Middle frontal gyrus (tissue), 1 donor: ENCODE measurements at regions not wholly inside any gene's neighbourhood (a gene's known extent, or its start where the extent isn't known, plus 50 kb on each side); places are given as distances from the start of the nearest gene placed in this dataset.
"Not testable (repeated sequence)": the region's sequence is repeated elsewhere in the genome, so short reads cannot be mapped to it uniquely, and the experiment has no call there.

Experiments used
- DNase-seq: peaks from one replicate; pipeline ENCODE4 v3.0.0-alpha.2; 2015; ENCODE audit warnings: low spot score; ENCODE audit errors: extremely low spot score

DNA sequence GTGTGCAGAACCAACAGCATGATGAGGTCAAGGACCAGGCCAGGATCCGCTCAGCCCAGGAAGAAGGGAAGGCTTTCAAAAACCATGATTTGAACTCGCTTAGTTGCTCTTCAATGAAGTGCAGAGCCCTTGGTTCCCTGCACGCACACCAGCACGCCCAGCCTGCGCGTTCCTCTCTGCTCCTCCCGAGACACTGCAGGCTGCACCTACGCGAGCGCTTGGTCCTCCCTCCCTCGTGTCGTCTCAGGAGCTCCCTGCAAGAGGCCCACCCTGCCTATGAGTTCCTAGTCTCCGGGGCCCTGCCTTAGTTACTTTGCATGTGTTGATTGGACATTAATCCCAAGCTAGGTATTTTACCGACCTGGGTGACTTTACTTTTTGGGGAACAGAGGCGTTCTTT lies 132.9 kb upstream of the TNRC6C start:
- no peak for DNase-seq

DNA sequence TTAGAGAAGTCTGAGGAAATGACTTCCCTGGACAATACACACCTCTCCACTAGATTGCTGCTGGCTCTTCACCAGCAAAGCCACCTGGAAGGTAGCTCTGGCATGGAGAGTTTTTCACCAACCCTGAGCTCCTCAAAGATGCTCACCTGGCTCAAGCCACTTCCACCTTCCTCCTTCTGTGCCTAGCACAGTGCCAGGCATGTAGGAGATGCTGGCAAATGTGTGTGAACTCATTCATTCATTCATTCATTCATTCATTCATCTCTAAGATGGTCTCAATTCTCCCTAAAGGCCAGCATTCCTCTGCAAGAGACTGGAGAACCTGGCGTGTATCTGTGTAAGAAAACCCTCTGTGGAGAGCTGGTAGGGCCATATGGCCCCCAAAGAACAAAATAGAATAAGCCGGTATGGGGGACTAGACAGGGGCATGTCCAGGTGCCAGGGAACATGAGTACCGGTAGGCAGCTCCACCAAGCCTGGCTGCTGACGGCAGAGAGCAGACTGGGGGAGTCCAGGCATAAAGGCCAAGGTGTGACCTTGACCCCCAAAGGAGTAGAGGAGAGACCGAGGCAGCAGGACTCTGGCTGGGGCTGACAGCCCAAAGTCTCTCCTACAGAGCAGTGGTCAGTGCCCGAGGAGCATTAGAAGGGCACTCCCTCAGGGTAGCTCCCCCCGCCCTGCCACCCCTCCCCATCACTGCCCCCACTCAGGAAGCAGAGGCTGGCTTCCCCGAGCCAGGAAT lies 132.2 kb upstream of the TNRC6C start:
- DNase-seq: no peak

DNA sequence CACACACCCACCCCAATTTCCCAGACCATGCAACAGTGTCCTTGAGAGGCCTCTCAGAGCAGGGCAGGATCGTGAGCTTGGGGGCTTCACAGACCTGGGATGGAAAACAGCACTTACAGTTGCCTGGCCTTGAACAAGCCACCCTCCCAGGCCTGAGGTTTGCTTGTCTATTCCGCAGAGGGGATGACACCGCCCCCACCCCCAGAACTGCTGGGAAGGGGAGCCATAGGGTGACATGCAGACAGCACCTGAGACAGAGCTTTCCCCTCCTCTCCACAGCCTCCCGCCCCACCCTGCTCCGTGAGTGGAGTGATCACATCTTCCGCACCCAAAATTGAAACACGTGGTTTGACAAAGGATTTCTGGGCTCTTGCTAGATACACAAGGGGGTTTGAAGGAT lies 131.5 kb upstream of the TNRC6C start:
- DNase-seq: no peak

DNA sequence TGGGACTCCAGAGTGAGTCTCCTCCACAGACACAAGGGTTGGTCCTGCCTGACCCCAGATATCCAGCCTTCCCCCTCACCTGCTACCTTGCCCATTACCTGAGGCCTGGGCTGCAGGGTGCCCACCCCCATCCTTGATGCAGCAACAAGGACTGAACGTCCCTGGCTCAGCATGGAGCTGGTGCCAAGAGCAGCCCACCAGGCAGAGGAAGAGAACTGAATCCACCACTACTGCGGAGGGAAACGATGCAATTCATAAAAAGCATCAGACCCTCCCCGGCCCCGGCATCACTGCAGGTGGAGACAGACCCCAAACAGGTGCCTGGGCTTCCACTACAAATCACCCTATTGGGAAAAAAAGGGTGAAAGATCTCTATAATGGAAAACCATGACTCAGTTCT lies 131.0 kb upstream of the TNRC6C start:
- no peak for DNase-seq

DNA sequence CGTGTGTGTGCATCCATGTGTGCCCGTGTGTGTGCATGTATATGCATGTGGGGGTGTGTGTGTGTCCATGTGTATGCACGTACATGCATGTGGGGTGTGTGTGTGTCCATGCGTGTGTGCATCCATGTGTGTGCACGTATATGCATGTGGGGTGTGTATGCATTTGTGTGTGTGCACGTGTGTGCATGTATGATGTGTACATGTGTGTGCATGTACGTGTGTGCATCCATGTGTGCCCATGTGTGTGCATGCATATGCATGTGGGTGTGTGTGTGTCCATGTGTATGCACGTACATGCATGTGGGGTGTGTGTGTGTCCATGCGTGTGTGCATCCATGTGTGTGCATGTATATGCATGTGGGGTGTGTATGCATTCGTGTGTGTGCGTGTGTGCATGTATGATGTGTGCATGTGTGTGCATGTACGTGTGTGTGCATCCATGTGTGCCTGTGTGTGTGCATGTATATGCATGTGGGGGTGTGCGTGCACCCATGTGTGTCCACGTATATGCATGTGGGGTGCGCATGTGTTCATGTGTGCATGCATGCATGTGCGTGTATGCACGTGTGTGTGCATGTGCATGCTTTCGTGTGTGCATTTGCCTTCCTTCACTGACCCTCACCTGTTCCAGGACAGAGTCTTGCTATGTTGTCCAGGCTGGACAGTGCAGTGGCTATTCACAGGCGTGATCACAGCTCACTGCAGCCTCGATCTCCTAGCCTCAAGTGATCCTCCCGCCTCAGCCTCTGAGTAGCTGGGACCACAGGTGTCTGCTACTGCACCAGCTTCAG lies 129.6 kb upstream of the TNRC6C start:
- DNase-seq: no peak

DNA sequence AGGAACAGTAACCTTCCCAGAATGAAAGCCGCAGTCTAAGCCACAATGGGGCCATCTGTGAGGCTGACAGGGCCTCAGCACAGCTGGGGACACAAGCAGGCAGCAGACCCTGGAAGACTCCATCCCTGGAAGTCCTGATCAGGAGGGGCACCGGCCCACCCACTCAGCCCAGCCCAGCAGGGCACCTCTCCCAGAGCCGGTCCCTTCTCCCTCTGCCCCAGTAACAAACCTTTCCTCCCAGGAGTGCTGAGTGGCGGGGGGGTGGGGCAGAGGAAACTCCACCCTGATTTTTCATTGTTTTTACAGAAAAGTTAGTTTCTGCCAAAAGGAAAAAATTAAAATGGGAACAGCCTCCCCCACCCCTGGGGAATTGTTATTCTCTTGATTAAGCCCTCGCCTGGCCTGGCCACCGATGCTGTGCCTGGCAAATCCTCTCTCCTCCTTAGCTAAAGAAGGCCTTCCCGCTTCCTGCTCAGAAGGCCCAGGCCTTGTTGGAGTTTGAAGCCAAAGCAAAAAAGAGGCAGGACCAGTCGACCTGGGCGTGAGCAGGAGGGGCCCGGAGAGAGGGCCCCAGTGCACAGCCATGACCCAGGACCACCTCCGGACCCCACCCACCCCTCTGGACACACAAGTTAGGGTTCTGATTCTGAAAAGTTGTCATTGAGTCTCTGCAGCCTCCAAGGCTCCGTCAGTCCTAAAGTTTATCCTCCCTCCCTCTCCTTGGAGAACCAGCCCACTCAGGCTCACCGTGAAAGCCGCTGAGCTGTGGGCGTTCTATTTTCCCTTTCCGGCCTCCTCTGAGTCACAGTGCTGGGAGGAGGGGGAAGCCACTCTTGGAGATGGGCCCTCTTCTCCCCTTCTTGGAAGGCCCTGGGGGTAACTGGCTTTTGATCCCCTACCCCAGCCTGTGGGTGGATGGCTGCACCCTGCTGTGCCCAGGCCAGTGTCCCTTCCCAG lies 128.4 kb upstream of the TNRC6C start:
- DNase-seq: peak; percentile 69

DNA sequence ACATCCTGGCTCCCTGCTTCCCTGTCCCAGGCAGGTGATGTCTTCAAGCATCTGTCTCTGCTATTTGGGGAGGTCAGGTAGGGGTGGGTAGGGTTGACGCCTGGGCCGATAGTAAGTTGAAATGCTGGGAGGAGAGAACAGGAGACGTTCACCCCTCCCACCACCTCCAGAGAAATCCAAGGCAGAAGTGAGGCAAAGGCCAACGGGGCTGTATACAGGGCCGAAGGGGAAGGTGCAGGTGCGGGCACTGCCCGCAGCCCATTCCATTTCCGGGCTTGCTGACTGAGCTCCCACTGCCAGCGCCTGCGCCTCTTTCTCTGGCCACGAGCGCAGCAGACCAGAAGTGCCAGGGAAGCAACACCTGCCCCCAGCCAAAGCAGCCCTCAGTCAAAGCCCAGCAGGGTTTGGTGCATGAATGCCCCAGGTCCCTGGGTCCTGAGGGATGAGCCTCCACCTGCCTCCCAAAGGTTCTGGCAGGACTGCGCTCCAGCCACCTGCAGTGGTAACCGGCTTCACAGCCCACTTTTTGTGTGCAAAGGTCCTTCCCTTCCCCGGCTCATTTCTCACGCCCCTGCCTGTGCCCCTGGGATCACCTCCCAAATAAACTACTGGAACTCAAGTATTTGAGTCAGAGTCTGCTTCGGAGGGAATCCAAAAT lies 127.6 kb upstream of the TNRC6C start:
- no peak for DNase-seq

DNA sequence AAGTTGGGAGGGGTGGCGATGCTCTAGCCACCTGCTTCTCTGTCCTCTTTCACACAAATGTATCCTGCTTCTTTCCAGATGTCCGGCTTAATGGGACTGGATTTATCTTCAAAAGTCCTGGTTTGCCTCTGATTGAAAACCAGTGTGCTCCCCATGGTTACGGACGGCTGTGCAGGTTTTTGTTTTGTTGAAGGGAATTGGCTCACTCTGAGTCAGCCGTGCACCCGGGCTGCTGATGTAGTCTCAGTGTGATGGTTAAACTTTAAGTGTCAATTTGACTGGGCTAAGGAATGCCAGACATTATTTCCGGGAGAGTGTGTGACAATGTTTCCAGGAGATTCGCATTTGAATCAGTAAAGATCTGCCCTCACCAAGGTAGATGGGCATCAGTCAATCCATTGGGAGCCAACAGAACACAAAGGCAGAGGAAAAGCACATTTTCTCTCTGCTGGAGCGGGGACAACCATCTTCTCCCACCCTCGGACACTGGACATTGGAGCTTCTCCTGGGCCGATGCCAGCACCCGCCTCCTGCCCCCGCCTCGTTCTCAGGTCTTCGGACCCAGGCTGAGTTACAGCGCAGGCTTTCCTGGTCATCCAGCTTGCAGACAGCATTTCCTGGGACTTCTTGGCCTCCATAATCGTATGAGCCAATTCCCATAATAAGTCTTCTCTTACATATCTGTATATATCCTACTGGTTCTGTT lies 126.9 kb upstream of the TNRC6C start:
- DNase-seq: no peak

DNA sequence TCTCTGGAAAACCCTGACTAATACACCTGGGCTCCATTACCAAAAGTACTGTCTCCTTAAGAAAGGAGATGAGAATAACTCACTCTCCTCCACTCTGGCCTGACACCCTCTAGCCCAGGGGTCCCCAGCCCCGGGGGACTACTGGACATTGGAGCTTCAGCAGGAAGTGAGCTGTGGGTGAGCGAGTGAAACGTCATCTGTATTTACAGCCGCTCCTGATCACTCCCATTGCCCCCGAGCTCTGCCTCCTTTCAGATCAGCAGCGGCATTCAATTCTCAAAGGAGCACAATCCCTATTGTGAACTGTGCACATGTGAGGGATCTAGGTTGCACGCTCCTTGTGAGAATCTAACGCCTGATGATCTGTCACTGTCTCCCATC lies 126.3 kb upstream of the TNRC6C start:
- DNase-seq: no peak

DNA sequence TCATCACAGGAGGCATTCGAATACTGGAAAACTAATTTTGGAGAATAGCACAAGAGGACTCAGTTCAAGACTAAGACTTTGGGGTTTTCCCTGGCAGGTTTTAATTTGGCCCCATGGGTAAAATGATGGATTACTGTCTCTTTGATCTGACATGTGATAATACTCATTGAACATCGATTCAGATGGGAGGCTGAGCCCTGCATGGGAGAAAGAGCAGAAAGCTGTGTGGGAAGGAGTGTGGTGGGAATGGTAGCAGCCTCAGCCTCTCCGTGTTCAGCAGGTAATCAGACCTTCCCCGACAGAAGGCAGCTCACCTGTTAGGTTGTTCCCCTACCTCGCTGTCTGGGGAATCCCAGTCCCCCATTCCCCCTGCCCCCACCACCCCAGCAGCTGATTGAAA lies 124.7 kb upstream of the TNRC6C start:
- no peak for DNase-seq

DNA sequence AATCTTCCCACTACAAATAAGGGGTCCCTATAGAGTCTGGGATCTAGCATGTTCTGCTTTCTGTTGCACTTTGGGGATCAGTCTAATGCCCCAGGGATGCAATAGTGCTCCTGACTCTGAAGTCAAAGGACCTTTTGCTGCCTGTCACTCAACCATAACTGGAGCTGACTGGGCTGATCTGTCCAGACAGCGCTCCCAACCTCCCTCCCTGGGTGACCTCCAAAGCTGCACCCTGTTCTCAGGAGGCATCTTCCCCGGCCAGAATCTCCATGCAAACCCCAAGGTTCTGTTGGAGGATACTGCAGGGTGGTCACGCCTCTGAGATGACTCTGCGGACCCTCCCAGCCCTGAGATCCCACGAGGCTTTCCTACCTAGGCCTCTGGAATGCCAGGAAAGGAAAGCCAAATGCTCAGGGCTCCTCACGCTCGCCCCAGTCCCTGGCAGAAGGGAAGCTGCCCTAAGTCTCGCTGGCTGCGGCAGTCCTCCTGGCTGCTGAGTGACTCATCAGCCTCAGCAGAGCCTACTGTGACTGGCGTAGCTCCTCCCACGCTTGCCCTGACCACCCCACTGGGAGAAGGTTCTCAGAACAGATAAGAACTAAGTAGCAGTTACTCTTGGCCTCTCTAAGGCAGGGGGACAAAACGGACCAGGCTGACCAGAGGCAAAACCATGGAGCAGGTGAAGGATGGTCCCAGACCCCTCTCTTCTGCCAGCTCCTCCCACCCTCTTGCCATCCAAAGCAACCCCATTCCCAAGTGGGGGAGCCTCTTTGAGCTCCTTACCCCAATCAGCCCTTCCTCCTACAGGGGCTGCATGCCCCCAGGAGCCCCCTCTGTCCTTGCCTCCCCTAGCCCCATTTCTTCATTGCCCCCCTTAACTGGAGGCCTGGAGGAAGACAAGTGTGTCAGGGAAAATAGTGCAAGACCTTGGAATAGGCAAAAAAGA lies 124.1 kb upstream of the TNRC6C start:
- no peak for DNase-seq

DNA sequence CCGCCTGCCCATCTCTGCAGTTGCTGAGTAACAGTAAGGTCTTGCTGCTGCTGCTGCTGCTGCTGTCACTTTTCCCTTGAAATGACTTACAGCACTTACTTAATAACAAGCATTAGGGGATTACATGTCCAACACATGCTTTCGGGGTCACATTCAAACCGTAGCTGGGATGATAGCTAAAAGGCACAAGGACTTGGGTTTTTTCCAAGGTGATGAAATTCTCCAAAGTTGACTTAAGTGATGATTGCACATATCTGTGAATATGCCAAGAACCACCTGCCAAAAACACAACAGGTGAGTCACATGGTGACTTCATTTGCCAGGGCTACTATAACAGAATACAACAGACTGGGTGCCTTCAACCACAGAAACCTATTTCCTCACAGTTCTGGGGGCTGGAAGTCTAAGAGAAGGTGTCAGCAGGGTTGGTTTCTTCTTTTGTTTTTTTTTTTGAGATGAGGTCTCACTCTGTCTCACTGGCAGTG lies 121.9 kb upstream of the TNRC6C start:
- no peak for DNase-seq

DNA sequence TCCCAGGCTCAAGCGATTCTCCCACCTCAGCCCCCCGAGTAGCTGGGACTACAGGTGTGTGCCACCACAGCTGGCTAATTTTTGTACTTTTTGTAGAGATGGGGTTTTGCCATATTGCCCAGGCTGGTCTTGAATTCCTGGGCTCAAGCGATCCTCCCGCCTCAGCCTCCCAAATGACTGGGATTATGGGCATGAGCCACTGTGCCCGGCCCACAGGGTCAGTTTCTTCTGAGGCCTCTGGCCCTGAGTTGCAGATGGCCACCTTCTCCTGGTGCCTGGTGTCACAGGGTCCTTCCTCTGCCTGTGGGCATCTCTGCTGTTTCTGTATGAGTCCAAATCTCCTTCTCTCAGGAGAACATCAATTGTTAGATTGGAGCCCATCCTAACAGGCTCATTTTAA lies 121.4 kb upstream of the TNRC6C start:
- not testable (repeated sequence) for DNase-seq

DNA sequence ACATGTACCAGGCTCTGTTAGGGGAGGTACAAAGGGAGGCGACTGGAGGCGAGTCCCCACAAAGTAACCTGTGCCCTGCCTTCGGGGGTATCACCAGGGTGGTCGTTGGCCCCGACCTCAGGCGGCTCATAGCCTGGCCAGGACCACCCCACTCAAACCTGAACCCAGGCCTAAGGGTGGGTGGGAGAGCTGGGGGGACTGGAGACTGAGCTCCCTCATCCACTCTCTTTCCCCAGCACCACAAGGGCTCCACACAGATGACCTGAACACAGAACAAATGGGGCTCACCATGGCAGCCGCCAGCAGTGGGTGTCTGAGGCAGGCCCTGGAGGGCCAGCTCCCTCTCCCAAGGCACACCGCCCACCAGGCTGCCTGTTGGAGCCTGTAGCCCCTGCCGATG lies 120.6 kb upstream of the TNRC6C start:
- DNase-seq: no peak

DNA sequence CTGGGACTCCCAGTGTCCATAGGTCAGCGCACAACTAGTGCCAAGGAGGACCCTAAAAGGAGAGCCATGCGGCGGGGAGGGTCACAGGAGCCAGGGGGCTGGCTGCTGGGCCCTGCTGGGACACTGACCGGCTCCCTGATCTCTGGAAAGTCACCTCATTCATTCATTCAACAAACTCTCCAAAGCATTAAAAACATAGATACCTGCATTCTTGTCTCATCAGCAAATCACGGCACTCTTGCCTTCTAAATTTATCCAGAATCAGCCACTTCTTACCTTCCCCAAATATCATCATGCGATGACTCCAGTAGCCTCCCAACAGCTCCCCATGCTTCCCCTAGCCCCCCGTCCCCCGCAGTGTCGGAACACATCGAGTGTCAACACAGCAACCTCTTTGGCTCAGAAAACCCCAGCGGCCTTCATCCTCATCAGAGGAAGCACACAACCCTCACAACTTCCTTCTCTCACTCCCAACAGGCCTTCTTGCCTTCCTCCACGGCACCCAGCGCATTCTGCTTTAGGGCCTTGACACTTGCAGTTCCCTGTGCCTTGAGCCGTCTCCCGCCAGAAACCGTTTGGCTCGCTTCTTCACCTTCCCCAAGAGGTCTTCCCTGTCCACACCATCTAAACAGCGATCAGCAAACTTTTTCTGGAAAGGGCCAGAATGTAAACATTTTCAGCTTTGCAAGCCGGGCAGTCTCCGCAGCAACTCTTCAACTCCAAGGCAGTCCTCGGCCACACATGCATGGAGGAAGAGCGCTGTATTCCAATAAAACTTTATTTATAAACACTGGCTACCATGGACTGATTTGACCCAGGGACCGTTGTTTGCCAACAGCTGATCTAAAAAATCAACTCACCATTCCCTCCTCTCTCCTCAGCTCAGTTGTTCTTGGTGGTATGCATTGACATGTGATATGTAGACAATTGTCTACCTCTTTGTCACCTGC lies 119.5 kb upstream of the TNRC6C start:
- DNase-seq: no peak

DNA sequence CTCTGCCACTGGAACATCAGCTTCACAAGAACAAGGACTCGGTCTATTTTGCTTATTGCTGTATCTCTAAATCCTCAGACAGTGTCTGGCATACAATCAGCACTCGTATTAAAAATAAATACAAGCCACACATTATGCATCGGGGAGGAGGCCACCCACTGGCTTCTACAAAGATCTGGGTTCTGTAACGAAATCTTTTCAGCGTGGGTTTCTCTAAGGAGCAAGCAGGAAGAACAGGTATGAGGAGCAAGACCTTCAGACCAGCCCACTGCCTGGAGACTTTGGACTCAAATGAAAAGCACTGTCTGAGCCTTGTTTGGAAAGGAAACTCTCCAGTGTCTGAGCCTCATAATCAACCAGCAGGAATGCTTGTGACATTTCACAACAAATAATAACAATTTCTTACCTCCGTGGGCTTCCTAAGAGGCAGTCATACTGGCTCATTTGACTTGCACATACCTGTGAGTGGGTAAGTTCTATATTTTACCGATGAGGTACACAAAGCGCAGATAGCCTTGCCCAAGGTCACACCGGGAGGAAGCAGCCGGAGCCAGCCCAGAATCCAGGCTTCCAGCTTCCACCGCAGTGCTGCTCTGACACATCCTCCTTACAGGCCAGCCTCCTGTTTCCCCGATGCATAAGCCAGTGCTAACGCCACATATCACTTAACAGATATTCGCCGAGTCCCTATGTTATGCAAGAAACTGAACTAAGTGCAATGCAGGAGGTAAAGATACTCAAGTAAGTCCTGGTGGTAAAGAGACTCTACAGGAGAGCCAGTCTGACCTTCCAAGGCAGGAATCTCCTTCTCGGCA lies 118.6 kb upstream of the TNRC6C start:
- DNase-seq: no peak

DNA sequence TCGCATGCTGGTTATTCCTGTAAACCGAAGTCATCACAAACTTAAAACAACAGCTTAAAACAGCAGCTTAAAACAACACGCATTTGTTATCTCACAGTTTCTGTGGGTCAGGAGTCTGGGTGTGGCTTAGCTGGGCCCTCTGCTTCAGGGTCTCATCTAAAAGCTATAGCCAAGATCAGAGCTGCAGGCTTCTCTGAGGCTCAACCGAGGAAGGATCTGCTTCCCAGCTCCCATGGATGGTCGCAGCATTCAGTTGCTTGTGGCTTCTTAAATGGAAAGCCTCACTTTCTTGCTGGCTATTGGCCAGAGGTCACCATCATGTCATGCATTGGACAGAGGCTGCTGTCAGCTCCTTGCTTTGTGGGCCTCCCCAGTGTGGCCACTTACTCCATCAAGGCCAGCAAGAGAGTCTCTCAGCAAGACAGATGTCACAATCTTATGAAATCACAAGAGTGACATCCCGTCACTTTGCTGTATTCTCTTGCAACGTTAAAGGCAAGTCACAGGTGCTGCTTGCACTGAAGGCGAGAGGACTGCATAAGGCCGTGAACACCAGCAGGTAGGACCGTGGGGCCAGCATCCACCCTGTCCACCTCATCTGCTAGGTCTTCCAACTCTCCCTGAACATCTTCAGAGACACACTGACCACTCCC lies 117.9 kb upstream of the TNRC6C start:
- no peak for DNase-seq
